SK-N-SH (cell line): ENCODE measurements at regions not wholly inside any gene's neighbourhood (a gene's known extent, or its start where the extent isn't known, plus 50 kb on each side); places are given as distances from the start of the nearest gene placed in this dataset.

Experiments
- CTCF ChIP-seq: fragments of 200-600 bp; sonication (generic); IDR thresholded peaks from 2 replicates; pipeline ENCODE4 v1.6.1; 2017; ENCODE audit warnings: antibody characterized with exemption, mild to moderate bottlenecking, moderate library complexity
- MAX ChIP-seq: IDR thresholded peaks from 2 replicates; pipeline ENCODE4 v1.4.0; 2012; ENCODE audit warnings: low read depth
- POLR2AphosphoS5 ChIP-seq: IDR thresholded peaks from 2 replicates; pipeline ENCODE4 v1.6.1; 2012; ENCODE audit warnings: low read depth, low read length
- RAD21 ChIP-seq: IDR thresholded peaks from 2 replicates; pipeline ENCODE4 v1.6.1; 2012; ENCODE audit warnings: mild to moderate bottlenecking, low read length

GRCh38 chr9:118578467-118578866, 790.8 kb downstream of the BRINP1 start:
- TF ChIP-seq CTCF (no peak), POLR2AphosphoS5 (no peak), RAD21 (no peak), MAX (no peak)
